ENCODE measurements at regions not wholly inside any gene's neighbourhood (a gene's known extent, or its start where the extent isn't known, plus 50 kb on each side); places are given as distances from the start of the nearest gene placed in this dataset.

DNA sequence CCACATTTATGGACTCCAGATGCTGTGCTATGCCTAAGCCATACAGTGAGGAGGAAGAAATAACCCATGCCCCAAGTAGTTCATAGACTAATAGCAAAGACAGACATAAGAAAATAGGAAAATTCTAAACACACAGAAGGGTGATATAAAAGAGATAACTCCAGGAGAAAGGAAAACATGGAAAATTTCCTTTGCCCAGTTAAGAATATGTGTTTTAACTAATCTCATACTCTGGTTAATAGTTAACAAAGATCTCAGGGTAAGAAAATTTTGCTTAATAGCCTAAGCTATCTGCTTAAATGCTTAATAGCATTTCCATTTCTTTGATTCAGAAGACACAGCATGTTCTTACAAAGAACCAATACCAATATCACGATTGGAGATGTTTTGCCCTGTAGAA, 358.0 kb downstream of the MSX2 start:
- H3K27me3 ChIP-seq, result no peaks in the 10 kb centered on the region
- intact Hi-C loops (cut with DNase I), result no loop called here
- H3K27ac ChIP-seq, result no peak overlapping the region
- H3K4me1 ChIP-seq, result no peaks in the 10 kb centered on the region
- TF ChIP-seq, protein P1, sequence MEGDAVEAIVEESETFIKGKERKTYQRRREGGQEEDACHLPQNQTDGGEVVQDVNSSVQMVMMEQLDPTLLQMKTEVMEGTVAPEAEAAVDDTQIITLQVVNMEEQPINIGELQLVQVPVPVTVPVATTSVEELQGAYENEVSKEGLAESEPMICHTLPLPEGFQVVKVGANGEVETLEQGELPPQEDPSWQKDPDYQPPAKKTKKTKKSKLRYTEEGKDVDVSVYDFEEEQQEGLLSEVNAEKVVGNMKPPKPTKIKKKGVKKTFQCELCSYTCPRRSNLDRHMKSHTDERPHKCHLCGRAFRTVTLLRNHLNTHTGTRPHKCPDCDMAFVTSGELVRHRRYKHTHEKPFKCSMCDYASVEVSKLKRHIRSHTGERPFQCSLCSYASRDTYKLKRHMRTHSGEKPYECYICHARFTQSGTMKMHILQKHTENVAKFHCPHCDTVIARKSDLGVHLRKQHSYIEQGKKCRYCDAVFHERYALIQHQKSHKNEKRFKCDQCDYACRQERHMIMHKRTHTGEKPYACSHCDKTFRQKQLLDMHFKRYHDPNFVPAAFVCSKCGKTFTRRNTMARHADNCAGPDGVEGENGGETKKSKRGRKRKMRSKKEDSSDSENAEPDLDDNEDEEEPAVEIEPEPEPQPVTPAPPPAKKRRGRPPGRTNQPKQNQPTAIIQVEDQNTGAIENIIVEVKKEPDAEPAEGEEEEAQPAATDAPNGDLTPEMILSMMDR (IDR thresholded peaks at IDR 0.05), result no peak
- TF ChIP-seq POLR2AphosphoS5 (IDR thresholded peaks at IDR 0.05; ENCODE audit: insufficient read depth in 1 of 2, low read depth in 1 of 2) (no peak), POLR2A (IDR thresholded peaks at IDR 0.05) (no peak)
- H3K4me3 ChIP-seq, result no peak overlapping the region
- H3K9me3 ChIP-seq, result no peaks in the 10 kb centered on the region
- DNase-seq (ENCODE audit: extremely low spot score in 2 of 2), result no peak
- no peaks in the 10 kb centered on the region for H3K36me3 ChIP-seq

- H3K4me1 ChIP-seq, result no peaks in the 10 kb centered on the region
- H3K9me3 ChIP-seq, result no peaks in the 10 kb centered on the region
- no peak for DNase-seq (ENCODE audit: extremely low spot score in 2 of 2)
- H3K4me3 ChIP-seq, result no peak overlapping the region
- intact Hi-C loops (cut with DNase I), result no loop called here
- H3K27me3 ChIP-seq, result no peaks in the 10 kb centered on the region
- H3K27ac ChIP-seq, result no peak overlapping the region
- no peaks in the 10 kb centered on the region for H3K36me3 ChIP-seq
- no peak for TF ChIP-seq POLR2A (IDR thresholded peaks at IDR 0.05)
- no peak for TF ChIP-seq POLR2AphosphoS5 (IDR thresholded peaks at IDR 0.05; ENCODE audit: insufficient read depth in 1 of 2, low read depth in 1 of 2)
- TF ChIP-seq, protein P1 (IDR thresholded peaks at IDR 0.05), result no peak
Observed at GRCh38 chr5:175079707-175080106, 355.3 kb downstream of the MSX2 start.

GRCh38 chr5:175070283-175070682, 345.9 kb downstream of the MSX2 start:
- Histone ChIP-seq H3K4me3 (no peak overlapping the region), H3K27ac (no peak overlapping the region), H3K4me1 (no peaks in the 10 kb centered on the region), H3K9me3 (no peaks in the 10 kb centered on the region), H3K36me3 (no peaks in the 10 kb centered on the region), H3K27me3 (no peaks in the 10 kb centered on the region)
- TF ChIP-seq, protein P1 (IDR thresholded peaks at IDR 0.05), result no peak
- TF ChIP-seq POLR2A (IDR thresholded peaks at IDR 0.05) (no peak), POLR2AphosphoS5 (IDR thresholded peaks at IDR 0.05; ENCODE audit: insufficient read depth in 1 of 2, low read depth in 1 of 2) (no peak)
- no peak for DNase-seq (ENCODE audit: extremely low spot score in 2 of 2)
- intact Hi-C loops (cut with DNase I), result no loop called here

- DNase-seq (ENCODE audit: extremely low spot score in 2 of 2), result no peak
- H3K4me1 ChIP-seq, result peaks cover 7% of the 10 kb centered on the region
- H3K27ac ChIP-seq, result no peak overlapping the region
- H3K4me3 ChIP-seq, result peak overlapping the region; percentile 4 to 30
- no peaks in the 10 kb centered on the region for H3K36me3 ChIP-seq
- TF ChIP-seq, protein P1 (IDR thresholded peaks at IDR 0.05), result no peak
- TF ChIP-seq POLR2A (IDR thresholded peaks at IDR 0.05) (no peak), POLR2AphosphoS5 (IDR thresholded peaks at IDR 0.05; ENCODE audit: insufficient read depth in 1 of 2, low read depth in 1 of 2) (no peak)
- no peaks in the 10 kb centered on the region for H3K27me3 ChIP-seq
- no peaks in the 10 kb centered on the region for H3K9me3 ChIP-seq
- intact Hi-C loops (cut with DNase I), result no loop called here
Observed at GRCh38 chr5:175060257-175060656, 335.9 kb downstream of the MSX2 start.

- Histone ChIP-seq H3K4me3 (peak overlapping the region; percentile 4 to 30), H3K36me3 (no peaks in the 10 kb centered on the region), H3K4me1 (peaks cover 7% of the 10 kb centered on the region), H3K27me3 (no peaks in the 10 kb centered on the region), H3K9me3 (no peaks in the 10 kb centered on the region), H3K27ac (no peak overlapping the region)
- DNase-seq (ENCODE audit: extremely low spot score in 2 of 2), result no peak
- intact Hi-C loops (cut with DNase I), result no loop called here
- TF ChIP-seq POLR2A (IDR thresholded peaks at IDR 0.05), result no peak
- TF ChIP-seq POLR2AphosphoS5 (IDR thresholded peaks at IDR 0.05; ENCODE audit: insufficient read depth in 1 of 2, low read depth in 1 of 2), result no peak
- TF ChIP-seq, protein P1 (IDR thresholded peaks at IDR 0.05), result no peak
Observed at GRCh38 chr5:175059687-175060211, 335.4 kb downstream of the MSX2 start.
